ENCODE measurements at regions not wholly inside any gene's neighbourhood (a gene's known extent, or its start where the extent isn't known, plus 50 kb on each side); places are given as distances from the start of the nearest gene placed in this dataset.

- TF ChIP-seq CTCF (IDR thresholded peaks at IDR 0.05) (no peak), EP300 (IDR thresholded peaks at IDR 0.05) (no peak)
Observed at GRCh38 chr1:5200006-5200405, 545.6 kb downstream of the AJAP1 start.
